ENCODE measurements at regions not wholly inside any gene's neighbourhood (a gene's known extent, or its start where the extent isn't known, plus 50 kb on each side); places are given as distances from the start of the nearest gene placed in this dataset.

DNA sequence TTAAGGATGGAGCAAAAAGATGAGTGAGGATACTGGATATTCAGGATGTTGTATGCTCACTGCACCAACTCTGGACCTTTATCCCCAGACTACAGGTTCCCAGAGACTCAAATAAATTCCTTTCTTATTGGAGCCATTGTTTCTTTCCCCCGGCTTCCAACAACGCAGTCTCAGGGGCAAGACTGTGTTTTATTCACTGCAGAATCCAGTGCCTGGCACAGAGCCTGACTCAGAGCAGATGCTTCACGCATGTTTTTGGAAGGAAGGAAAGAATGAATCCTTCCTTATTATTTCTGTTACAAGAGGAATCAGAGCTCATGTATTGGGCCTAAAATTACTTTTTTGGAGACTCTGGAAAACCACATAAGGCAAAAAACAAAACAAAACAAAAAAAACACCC lies 96.0 kb upstream of the VGLL4 start:
- CTCF ChIA-PET (ENCODE audit: unreplicated experiment) = no interaction called here
- POLR2A ChIA-PET = interaction anchor here (0.6 kb wide), 1 partner anchor 22 kb away, joined by 4 read pairs; no protein-coding TSS in a partner anchor

GRCh38 chr3:11739123-11739522 lies 95.4 kb upstream of the VGLL4 start:
- Histone ChIP-seq H4K20me1 (ENCODE audit: insufficient read depth, low read length) (no peaks in the 10 kb centered on the region), H3K79me2 (ENCODE audit: insufficient read depth, low read depth, low read length) (no peaks in the 10 kb centered on the region), H3K36me3 (ENCODE audit: insufficient read depth, low read length) (no peaks in the 10 kb centered on the region), H3K9me2 (ENCODE audit: insufficient read depth, low read length) (no peaks in the 10 kb centered on the region), H3K4me2 (ENCODE audit: low read length) (no peak overlapping the region), H3K9me3 (ENCODE audit: low read length) (no peaks in the 10 kb centered on the region), H3K4me3 (ENCODE audit: low read depth, low read length, poor library complexity, severe bottlenecking) (no peak overlapping the region), H2AFZ (ENCODE audit: low read length) (no peak overlapping the region), H3K27ac (ENCODE audit: low read depth, low read length, poor library complexity, severe bottlenecking) (no peak overlapping the region), H3K4me1 (ENCODE audit: insufficient read depth, low read length, poor library complexity, severe bottlenecking) (no peaks in the 10 kb centered on the region)
- no peak for DNase-seq (ENCODE audit: low spot score)
- TF ChIP-seq, protein P1, sequence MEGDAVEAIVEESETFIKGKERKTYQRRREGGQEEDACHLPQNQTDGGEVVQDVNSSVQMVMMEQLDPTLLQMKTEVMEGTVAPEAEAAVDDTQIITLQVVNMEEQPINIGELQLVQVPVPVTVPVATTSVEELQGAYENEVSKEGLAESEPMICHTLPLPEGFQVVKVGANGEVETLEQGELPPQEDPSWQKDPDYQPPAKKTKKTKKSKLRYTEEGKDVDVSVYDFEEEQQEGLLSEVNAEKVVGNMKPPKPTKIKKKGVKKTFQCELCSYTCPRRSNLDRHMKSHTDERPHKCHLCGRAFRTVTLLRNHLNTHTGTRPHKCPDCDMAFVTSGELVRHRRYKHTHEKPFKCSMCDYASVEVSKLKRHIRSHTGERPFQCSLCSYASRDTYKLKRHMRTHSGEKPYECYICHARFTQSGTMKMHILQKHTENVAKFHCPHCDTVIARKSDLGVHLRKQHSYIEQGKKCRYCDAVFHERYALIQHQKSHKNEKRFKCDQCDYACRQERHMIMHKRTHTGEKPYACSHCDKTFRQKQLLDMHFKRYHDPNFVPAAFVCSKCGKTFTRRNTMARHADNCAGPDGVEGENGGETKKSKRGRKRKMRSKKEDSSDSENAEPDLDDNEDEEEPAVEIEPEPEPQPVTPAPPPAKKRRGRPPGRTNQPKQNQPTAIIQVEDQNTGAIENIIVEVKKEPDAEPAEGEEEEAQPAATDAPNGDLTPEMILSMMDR (conservative IDR thresholded peaks at IDR 0.05; ENCODE audit: low read length) = no peak
- intact Hi-C loops (cut with micrococcal nuclease; ENCODE audit: unreplicated experiment) = no loop called here
- ChIA-PET CTCF (ENCODE audit: unreplicated experiment) (no interaction called here), POLR2A (interaction anchor here (0.6 kb wide), 1 partner anchor 22 kb away, joined by 4 read pairs; no protein-coding TSS in a partner anchor)
- no TSS peak for BruUV-seq (replicated peaks)

More for the DNA sequence above, 96.0 kb upstream of the VGLL4 start:
- Histone ChIP-seq H2AFZ (ENCODE audit: low read length) (no peak overlapping the region), H3K9me3 (ENCODE audit: low read length) (no peaks in the 10 kb centered on the region), H3K36me3 (ENCODE audit: insufficient read depth, low read length) (no peaks in the 10 kb centered on the region), H3K79me2 (ENCODE audit: insufficient read depth, low read depth, low read length) (no peaks in the 10 kb centered on the region), H3K27ac (ENCODE audit: low read depth, low read length, poor library complexity, severe bottlenecking) (no peak overlapping the region), H3K4me2 (ENCODE audit: low read length) (no peak overlapping the region), H3K9me2 (ENCODE audit: insufficient read depth, low read length) (no peaks in the 10 kb centered on the region), H3K4me3 (ENCODE audit: low read depth, low read length, poor library complexity, severe bottlenecking) (no peak overlapping the region), H3K4me1 (ENCODE audit: insufficient read depth, low read length, poor library complexity, severe bottlenecking) (no peaks in the 10 kb centered on the region), H4K20me1 (ENCODE audit: insufficient read depth, low read length) (no peaks in the 10 kb centered on the region)
- no TSS peak for BruUV-seq (replicated peaks)
- DNase-seq (ENCODE audit: low spot score) = no peak
- intact Hi-C loops (cut with micrococcal nuclease; ENCODE audit: unreplicated experiment) = no loop called here
- TF ChIP-seq, protein P1 (conservative IDR thresholded peaks at IDR 0.05; ENCODE audit: low read length) = no peak
- TF ChIP-seq EZH2phosphoT487 (IDR thresholded peaks at IDR 0.05; ENCODE audit: borderline replicate concordance, low read depth, low read length) = no peak

- no TSS peak for BruUV-seq (replicated peaks)
- POLR2A ChIA-PET = no interaction called here
Measured at GRCh38 chr3:11737742-11738141, 94.0 kb upstream of the VGLL4 start.

More at GRCh38 chr3:11737742-11738141, 94.0 kb upstream of the VGLL4 start:
- Histone ChIP-seq H2AFZ (ENCODE audit: low read length) (no peak overlapping the region), H3K4me2 (ENCODE audit: low read length) (no peak overlapping the region), H4K20me1 (ENCODE audit: insufficient read depth, low read length) (no peaks in the 10 kb centered on the region), H3K27ac (ENCODE audit: low read depth, low read length, poor library complexity, severe bottlenecking) (no peak overlapping the region), H3K36me3 (ENCODE audit: insufficient read depth, low read length) (no peaks in the 10 kb centered on the region), H3K9me2 (ENCODE audit: insufficient read depth, low read length) (no peaks in the 10 kb centered on the region), H3K79me2 (ENCODE audit: insufficient read depth, low read depth, low read length) (no peaks in the 10 kb centered on the region), H3K4me1 (ENCODE audit: insufficient read depth, low read length, poor library complexity, severe bottlenecking) (no peaks in the 10 kb centered on the region), H3K9me3 (ENCODE audit: low read length) (no peaks in the 10 kb centered on the region), H3K4me3 (ENCODE audit: low read depth, low read length, poor library complexity, severe bottlenecking) (no peak overlapping the region)
- intact Hi-C loops (cut with micrococcal nuclease; ENCODE audit: unreplicated experiment) = no loop called here
- TF ChIP-seq, protein P1 (conservative IDR thresholded peaks at IDR 0.05; ENCODE audit: low read length) = no peak
- no peak for TF ChIP-seq EZH2phosphoT487 (IDR thresholded peaks at IDR 0.05; ENCODE audit: borderline replicate concordance, low read depth, low read length)
- DNase-seq (ENCODE audit: low spot score) = no peak
- CTCF ChIA-PET (ENCODE audit: unreplicated experiment) = no interaction called here

Measured in OCI-LY7 (cell line).